Fibroblast of skin of abdomen (primary cell): ENCODE measurements at regions not wholly inside any gene's neighbourhood (a gene's known extent, or its start where the extent isn't known, plus 50 kb on each side); places are given as distances from the start of the nearest gene placed in this dataset.
"Not testable (repeated sequence)": the region's sequence is repeated elsewhere in the genome, so short reads cannot be mapped to it uniquely, and the experiment has no call there.

Experiments used
- DNase-seq: peaks from one replicate; pipeline ENCODE4 v3.0.0-alpha.2; 2013

DNA sequence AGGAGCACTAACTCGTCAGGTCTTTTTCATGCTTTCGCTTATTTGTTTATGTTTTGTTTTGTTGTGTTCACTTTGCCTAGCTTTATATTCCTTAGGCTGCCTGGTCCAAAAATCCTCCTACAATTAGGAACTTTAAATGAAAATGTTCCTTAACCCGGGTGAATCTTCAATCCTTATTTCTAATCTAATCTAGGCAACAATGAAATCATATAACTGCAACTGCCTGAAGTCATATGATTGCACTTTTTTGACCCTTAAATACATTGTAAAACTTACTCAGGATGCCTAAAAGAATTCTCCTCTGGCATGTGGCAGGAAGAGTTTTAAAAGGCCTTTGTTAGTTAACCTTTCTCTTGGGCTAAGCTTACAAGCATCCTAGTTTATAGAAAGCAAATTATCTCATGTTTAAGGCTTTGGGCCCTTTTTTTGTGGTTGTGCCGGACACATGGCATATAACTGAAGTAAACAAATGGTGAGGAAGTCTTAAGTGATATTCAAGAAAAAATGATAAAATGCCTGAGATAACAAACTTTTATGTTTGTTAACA, 279.4 kb downstream of the FAT4 start:
- DNase-seq, result no peak

DNA sequence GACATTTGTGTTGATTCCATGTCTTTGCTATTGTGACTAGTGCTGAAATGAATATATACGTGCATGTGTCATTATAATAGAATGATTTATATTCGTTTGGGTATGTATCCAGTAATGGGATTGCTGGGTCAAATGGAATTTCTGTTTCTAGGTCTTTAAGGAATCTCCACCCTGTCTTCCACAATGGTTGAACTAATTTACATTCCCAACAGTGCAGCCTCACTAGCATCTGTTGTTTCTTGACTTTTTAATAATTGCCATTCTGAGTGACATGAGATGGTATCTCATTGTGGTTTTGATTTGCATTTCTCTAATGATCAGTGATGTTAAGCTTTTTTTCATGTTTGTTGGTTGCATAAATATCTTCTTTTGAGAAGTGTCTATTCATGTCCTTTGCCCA, 291.2 kb downstream of the FAT4 start:
- not testable (repeated sequence) for DNase-seq

DNA sequence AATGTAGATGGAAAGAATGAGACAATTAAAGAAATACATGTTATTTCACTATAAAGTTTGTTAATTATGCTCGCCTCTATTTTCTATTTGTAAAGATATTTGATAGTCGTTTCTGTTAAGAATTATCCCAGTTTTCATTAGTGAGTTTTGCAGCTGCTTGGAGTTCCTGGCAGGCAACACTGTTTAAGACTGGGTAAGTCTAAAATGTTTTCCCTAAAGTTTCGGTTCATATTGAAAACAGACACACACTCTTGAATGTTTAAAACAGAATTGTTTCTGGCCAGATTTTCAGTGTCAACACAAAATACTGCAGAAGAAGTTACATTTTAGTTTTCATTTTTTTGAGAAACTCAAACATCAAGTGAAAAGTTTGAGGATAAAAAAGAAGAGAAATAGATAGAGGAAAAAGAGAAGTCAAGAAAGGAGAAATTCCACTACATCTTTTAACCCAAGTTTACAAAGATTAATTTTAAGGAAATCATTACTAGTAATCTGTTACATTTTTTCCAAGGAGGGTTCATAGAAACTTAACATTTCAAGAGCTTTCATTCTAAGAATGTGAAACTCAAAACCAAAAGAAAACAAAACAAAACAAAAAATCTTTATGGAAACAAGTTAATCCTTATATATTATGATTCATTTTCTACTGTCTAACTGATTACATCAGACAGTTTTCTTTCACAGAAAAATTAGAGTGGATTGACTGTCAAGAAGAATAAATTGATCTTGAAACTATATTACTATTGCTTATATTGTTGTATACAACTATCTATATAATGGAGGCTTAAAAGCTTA, 305.5 kb downstream of the FAT4 start:
- DNase-seq, result peak; percentile 37

DNA sequence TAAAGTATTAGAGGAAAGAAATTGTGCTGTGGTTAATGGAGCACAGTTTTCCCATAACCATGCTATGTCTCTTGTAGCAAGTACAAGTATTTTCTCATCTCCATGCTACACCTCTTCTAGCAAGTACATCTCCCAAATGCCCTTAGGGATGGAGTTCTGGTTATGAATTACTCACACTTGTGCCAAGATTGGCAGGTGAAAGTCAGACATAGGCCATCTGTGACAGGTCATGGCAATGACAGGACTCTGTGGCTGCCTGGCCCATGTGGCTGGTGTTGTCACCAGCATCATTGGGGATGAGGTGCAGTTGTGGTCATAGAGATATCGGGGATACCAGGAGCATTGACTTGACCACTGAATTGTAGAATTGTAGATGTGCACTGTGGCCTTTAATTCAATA, 310.2 kb downstream of the FAT4 start:
- DNase-seq, result no peak

DNA sequence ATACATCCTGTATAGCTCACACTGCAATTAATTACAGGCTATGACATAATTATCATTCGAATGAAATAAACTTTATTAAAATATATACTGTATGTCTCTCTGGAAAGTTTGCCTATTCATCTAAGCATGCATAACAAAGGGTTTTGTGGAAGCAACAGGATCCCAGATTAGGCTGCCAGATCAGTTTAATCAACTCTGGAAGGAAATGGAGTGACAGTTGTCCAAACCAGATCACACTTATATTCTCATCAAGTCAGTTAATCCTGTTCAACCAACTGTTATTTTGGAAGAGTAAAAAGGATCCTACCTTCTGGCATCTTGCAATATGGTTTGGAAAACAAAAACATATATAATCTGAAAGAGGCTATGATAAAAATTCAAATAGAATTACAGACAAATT, 312.2 kb downstream of the FAT4 start:
- DNase-seq, result no peak

DNA sequence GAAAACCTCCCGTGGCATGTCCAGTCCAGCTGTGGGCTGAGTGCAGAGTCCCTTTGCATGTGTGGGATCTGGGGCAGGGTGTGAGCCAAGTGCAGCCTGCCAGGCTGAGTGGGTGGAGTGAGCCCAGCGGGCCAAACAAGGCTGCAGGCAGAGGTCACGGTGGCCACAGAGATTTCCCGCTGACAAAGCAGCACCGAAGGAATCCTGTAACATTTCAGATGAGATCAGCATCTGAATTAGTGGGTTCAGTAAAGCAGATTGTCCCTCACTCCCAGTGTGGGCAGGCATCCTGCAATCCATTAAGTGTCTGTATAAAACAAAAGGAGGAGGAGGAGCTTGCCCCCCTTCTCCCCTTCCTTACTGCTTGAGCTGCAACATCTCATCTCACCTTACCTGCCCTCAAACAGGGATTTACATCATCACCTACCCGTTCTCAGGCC, 324.4 kb downstream of the FAT4 start:
- DNase-seq, result no peak

DNA sequence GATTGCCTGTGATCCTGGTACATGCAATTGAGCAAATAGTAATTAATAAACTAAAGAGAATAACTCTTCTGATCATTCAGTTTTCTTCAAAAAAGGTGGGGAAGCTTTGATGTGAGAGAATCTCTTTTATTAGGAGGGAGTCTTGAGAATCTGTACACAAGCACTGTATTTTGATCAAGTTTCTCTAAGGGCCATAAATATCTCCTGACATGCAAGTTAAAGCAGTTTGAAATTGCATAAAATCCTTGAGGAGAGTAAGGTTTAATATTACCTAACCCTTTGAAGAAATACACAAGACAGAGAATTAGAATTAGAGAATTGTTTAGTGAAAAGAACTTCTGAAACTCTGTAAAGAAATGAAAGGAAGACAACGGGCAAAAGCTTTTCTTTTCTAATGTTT, 326.9 kb downstream of the FAT4 start:
- DNase-seq, result no peak

DNA sequence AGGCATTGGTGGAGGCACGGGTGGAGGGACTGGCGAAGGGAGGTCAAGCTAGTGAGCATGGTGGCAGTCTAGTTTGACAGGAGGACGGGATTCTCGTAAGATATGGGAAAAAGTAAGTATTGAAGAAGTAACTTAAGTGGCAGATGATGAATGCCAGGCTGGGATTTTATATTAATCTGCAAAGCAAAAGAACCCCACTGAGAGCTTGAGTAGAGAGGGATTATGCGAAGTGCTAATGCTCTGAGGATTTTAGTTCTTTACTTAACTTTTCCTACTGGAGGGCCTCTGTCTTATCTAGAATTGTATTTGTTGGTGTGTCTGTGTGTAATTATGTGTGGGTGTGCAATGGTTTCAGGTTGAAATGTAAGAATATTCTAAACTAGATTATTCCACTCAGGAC, 327.9 kb downstream of the FAT4 start:
- no peak for DNase-seq

DNA sequence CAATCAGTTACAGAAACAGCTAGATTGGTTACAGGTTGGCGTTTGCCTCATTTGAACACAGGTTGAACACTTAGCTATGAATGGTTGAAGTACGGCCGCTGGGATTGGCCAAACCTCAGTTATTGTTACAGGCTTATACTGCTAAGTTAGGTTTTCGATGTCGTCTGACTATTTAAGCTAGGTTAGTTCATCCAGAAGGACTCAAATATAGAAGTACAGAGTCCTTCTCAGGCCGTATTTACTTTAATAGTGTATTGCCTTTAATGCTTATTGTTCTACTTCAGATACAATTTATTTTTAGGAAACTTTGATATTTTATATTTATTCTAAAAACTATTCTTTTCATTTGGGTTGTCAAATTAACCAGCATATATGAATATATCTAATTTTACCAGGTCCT, 334.7 kb downstream of the FAT4 start:
- DNase-seq, result no peak

DNA sequence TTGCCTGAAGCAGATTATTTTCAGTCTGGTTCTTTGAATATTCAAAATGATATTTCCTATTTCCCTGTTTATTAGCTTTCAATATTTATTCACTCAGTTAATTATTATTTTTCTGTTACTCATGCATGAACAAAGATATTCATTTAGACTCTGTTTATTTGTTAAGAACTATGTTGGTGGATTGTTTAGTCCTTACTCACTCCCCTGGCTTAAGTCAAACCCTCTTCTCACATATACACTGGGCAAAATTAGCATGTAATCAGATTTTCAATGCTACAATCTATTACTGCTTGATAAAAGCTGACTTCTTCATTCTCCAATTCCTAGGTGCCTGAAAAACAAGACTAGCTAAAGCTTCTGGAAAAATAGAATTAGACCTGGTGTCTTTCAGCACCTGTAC, 335.8 kb downstream of the FAT4 start:
- no peak for DNase-seq

DNA sequence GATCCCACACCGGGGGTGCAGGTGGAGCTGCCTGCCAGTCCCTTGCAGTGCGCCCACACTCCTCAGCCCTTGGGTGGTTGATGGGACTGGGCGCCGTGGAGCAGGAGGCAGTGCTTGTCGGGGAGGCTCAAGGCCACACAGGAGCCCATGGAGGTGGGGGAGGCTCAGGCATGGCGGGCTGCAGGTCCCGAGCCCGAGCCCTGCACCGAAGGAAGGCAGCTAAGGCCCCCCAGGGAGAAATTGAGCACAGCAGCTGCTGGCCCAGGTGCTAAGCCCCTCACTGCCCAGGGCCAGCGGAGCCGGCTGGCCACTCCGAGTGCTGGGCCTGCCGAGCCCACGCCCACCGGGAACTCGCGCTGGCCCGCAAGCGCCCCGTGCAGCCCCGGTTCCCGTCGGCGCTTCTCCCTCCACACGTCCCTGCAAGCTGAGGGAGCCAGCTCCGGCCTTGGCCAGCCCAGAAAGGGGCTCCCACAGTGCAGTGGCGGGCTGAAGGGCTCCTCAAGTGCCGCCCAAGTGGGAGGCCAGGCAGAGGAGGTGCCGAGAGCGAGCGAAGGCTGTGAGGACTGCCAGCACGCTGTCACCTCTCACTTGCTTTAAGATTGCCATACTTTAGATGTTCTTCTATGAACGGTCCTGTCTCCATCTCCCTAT, 337.1 kb downstream of the FAT4 start:
- not testable (repeated sequence) for DNase-seq

DNA sequence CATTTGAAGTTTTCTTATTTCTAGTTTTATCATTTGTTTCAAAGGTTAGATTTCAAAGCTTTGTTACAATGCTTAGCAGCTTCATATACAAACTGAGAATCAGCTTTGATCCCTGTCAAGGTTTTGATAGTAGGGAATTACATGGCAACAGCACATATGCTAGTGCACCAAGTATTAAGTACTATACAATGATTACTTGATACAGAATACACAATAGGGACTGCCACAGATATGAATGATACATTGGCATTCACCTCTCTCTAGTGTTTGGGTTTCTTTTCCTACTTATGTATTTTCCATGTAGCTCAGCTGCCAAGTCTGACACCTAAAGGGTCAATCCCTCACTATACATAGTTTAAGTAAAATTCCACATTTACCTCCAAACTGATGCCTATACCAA, 344.0 kb downstream of the FAT4 start:
- DNase-seq, result no peak

DNA sequence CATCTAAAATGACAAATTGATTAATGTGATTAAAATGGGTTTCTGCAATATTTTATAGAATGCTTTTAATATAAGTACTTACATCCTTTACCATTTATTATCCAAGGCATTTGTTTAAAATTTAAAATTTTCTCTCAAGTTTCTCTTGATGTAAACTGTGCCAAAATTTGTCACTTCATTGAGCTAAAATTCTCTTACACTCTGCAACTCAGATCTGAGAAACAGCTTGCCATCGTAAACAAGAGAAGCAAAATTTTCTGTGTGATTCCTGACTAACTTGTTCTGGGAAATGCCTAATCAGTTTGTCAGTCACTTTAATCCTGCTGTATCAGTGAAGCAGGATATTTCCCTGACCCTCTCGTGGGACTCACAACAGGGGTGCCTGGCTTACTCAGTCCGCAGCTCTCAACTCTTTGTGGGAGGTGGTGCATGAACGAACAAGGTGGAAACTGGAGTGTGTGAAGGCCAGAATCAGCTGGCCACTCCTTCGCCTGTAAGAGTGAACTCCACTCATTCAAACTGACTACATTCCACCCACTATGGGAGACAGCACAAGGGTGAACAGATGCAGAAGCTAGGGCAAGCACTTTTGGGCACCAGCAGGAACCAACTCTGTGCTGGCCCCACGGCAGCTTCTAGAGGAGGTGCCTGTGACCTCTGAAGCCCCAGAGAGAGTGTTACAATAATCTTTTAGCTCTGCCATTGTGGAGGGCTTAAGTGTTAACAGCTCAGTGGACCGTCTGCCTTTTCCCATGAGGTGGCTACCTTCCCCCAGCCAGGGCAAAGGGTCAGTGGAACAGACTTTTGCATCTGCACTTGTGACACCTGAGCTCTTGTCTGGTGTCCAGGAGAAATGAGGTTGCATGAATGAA, 349.4 kb downstream of the FAT4 start:
- DNase-seq, result no peak

DNA sequence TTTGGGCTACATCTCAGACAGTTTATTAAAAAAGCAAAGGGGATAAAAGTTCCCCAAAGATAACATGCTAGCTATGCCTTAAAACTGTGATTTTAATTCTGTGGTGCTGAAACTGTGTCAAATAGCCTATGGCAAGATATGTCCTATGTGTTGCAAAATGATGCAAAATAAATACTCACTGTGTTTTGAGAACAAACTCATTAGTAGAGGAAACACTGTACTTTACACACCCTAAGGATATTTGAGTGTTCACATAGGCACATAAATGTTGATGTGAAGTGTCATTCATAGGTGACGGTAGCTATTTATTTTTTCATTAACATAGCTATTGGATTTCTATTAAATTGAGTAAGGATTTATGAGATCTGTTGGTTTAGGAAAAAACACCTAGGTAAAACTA, 351.9 kb downstream of the FAT4 start:
- no peak for DNase-seq

DNA sequence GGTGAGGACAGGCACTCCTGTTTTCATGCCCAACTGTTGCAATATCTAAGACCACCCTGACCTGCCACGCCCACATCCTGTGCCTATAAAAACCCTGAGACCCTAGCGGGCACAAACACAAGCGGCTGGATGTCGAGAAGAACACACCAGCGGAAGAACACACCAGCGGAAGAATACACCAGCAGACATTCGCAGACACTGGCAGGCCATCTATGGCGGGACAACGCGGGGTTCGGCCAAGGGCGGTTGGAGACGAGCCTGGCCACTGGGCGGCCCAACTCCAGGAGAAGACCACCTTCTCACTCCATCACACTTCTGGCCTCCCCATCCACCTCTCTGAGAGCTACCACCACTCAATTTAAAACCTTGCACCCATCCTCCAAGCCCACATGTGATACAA, 361.4 kb downstream of the FAT4 start:
- no peak for DNase-seq

DNA sequence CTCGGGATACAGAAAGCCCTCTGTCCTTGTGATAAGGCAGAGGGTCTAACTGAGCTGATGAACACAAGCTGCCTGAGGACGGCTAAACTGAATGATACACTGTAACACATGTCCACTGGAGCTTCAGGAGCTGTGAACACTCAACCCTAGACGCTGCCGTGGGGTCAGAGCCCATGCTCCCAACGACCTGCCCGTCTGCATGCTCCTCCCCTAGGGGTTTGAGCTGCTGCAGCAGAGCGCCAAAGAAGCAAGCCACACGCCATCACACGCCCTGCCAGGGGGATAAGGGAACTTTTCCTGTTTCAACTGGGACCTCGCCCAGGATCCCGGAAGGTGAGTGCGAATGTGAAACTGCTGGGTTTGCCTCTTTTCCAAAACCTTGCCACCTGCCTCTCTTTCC, 361.8 kb downstream of the FAT4 start:
- DNase-seq, result no peak

DNA sequence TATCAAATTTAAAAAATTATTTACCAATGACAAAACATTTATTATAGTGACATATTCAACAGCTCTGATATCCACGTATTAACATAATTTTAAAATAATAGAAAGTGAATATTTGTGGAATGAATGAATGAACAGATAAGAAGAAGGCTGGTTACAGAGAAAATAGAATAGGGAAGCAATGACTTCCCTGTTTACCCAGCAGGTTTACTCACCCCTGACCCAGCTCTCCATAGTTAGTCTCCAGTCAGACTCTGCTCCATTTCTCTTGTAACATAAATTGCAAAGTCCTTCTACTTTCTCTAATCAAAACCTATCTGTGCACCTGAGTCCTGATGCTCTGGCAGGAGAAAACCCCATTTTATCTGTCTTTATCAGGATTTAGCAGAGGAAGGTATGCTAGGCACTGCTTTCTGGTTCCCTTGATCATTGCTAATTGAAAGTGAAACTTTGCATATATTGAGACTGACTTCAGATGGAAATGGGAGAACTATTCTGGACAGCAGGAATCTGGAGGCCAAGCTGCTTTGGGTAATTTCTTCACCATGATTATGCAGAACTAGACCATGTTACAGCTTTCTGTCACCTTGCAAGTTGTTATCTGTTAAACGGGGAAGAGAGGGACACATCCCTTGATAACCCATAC, 363.0 kb downstream of the FAT4 start:
- no peak for DNase-seq

DNA sequence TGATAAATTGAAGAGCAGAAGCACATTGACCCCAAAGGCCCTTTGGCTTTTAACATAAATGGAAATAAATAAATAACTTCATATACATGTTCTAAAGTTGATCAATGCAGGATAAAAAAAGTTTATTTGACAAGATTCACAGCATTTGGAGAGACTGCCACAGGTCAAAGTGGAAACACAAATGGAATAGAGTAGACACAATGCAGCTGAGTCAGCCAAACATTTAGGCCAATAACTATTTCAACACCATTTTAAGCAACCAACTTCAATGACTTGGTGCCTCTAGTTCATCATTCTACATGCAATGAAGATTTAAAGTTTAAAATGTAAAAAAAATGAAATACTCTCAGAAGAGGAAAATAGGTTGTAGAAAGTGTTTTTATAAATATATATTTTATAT, 365.2 kb downstream of the FAT4 start:
- DNase-seq, result no peak

DNA sequence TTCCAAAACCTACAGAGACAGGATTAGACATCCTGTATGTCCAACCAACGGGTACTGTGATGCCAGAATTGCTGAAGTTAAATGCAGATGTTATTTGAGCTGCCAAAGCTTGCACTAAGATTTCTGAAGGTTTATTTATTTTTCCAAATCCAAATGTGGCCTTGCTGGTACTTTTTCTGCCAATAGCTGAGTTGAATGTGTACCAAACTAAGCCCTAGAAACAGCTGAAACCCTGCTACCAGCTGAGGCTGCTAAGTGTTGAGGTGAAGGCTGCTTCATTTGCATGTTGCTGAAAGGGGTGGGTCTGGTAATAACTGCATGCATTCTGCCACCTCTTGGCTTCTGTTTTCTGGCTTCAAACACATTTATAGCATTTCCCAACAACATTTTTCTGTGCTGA, 366.5 kb downstream of the FAT4 start:
- DNase-seq, result no peak

DNA sequence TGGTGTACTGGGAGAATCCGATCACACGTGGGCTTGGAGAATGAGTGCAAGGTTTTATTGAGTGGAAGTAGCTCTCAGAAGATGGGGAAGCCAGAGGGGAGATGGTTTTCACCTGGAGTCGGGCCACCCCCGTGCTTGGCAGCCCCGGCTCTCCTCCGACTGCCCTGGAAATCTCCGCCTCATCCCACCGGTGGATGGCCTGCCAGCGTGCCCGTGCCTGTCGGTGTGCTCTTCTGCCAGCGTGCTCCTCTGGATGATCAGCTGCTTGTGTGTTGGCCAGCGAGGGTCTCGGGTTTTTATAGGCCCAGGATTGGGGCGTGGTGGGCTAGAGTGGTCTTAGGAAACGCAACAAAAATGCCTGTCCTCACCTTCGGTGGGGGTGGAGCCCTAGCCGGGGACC, 368.0 kb downstream of the FAT4 start:
- DNase-seq, result no peak

DNA sequence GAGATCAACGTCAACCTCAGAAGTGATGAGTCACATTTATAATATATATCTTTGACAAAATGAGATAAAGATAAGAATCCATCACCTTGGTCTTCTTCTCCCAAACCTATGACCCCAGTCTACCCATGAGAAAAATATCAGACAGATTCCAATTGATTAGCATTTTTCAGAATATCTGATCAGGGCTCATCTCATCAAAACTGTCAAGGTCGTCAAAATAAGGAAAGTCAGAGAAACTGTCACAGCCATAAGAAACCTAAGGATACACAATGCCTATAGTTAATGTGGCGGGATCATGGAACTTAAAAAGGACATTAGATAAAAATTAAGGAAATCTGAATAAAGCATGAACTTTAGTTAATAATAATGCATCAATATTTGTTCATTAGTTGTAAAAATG, 374.1 kb downstream of the FAT4 start:
- no peak for DNase-seq

DNA sequence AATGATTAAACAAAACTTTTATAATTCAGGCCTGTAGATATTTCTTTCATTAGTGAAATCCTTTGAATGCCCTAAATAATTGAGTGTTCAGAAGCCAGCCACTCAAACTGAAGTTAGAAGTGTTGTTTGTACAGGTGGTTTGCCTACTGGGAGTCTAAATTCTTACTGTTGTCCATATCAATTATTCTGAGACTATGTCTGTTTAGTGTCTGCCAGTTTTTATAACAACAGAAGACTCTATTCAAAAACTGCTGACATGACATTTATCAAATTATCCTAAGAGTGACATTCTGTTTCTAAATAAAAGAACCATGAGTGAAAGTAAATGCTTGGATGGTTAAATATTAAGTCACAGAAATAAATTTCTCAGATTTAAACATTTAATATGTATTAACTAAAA, 375.1 kb downstream of the FAT4 start:
- DNase-seq, result no peak

DNA sequence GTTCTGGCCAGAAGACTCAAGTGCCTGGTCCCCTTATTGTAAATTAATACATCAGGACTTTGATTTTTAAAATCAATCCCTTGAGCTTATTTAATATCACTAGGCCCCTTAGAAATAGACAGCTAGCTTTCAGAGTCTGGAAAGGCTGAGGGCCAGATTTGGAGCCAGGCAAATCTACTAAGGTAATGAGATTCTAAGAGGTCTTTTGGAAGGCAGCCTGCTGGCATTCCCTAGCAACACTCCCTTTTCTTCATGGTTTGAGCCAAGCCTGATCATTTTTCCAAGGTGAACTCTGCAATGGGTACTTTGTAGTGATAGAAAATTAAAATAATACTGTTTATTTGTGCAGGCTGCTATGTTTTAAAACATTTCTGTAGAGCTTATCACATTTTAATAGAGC, 378.5 kb downstream of the FAT4 start:
- DNase-seq, result no peak
